ENCODE measurements at regions not wholly inside any gene's neighbourhood (a gene's known extent, or its start where the extent isn't known, plus 50 kb on each side); places are given as distances from the start of the nearest gene placed in this dataset.

DNA sequence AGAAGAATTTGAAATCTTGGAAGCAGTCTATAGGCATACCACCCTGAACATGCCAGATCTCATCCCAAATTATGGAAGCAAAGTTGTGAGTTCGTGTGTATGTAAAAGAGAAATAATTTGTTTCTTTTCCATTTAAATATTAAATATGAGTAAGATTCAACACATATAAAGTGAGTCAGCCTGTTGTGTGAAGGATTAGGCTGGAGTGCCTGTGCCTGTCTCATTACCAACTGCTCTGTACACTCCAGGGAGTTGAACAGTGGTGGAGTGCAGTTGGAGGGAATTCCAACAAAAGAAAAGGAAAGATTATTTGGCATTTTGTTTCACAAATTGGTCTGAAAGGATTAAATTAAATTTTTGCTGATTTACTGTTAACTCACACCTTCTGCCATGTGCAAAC lies 435.6 kb downstream of the FAT4 start:
- Histone ChIP-seq H3K27ac (no peak overlapping the region), H3K4me3 (no peak overlapping the region), H3K9me3 (no peaks in the 10 kb centered on the region), H3K4me1 (no peaks in the 10 kb centered on the region), H3K36me3 (no peaks in the 10 kb centered on the region), H3K27me3 (no peaks in the 10 kb centered on the region)
- no peak for ATAC-seq
- WGBS, 2 donors (ENCODE audit: low coverage in 1 of 2): 79 to 85% methylated on average over 1 of the region's 1 CpG
- TF ChIP-seq, protein P1, sequence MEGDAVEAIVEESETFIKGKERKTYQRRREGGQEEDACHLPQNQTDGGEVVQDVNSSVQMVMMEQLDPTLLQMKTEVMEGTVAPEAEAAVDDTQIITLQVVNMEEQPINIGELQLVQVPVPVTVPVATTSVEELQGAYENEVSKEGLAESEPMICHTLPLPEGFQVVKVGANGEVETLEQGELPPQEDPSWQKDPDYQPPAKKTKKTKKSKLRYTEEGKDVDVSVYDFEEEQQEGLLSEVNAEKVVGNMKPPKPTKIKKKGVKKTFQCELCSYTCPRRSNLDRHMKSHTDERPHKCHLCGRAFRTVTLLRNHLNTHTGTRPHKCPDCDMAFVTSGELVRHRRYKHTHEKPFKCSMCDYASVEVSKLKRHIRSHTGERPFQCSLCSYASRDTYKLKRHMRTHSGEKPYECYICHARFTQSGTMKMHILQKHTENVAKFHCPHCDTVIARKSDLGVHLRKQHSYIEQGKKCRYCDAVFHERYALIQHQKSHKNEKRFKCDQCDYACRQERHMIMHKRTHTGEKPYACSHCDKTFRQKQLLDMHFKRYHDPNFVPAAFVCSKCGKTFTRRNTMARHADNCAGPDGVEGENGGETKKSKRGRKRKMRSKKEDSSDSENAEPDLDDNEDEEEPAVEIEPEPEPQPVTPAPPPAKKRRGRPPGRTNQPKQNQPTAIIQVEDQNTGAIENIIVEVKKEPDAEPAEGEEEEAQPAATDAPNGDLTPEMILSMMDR (IDR thresholded peaks at IDR 0.05): no peak
- TF ChIP-seq POLR2AphosphoS5 (IDR thresholded peaks at IDR 0.05): no peak

DNA sequence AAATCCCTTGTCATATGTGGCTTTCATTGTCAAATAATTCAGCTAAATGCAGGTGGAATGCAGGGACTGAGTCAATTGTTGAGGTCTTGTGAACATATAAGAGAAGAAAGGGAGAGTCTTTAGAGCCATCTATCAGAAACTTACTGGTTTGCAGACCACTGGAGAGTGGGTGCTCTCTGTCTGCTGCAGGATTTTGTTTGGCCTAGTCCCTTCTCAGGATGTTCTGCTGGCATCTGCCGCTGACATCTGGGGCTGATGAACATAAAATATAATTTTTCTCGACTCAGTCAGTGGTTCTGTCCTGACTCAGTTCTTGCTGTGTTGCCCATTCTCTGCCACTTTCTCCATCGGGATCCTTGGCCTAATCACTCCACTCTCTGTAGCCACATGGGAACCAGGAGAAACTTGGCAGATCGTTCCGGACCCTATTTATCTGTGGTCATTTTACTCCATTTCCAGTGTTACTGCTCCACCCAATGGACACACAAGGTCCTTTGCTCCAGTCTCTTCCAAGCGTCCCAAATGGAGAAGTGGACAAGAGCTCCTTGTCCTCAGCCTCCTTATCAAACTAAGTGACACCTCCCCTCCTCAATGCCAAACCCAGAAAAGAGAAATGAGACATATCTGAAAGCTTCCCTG lies 436.2 kb downstream of the FAT4 start:
- no peaks in the 10 kb centered on the region for H3K27me3 ChIP-seq
- H3K4me3 ChIP-seq: no peak overlapping the region
- no peak overlapping the region for H3K27ac ChIP-seq
- ATAC-seq: peak; percentile 34
- H3K36me3 ChIP-seq: no peaks in the 10 kb centered on the region
- no peaks in the 10 kb centered on the region for H3K4me1 ChIP-seq
- WGBS, 2 donors (ENCODE audit: low coverage in 1 of 2): 24 to 43% methylated on average over 4 of the region's 6 CpGs
- TF ChIP-seq, protein P1 (IDR thresholded peaks at IDR 0.05): peak in 1 of 4 experiments; percentile 40
- TF ChIP-seq POLR2A (IDR thresholded peaks at IDR 0.05): no peak
- H3K9me3 ChIP-seq: no peaks in the 10 kb centered on the region

DNA sequence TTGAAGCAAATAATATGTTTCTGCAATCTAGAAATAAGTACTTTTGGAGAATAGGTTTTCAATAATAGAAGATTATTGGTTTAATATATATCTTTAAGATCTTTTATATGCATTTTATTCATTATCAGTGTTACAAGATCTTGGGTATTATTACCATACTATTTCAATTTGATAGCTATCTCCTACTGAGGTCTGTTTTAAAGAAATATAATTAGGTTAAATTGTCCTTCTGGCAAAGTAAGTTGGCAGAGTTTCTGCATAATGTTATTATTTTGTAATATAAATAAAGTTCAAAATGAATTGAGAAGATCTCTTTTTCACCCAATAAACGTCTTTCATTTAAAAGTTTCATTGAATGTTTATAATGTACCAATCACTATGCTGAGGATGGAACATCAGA lies 443.7 kb downstream of the FAT4 start:
- Histone ChIP-seq H3K27me3 (no peaks in the 10 kb centered on the region), H3K4me1 (no peaks in the 10 kb centered on the region), H3K9me3 (no peaks in the 10 kb centered on the region), H3K36me3 (no peaks in the 10 kb centered on the region), H3K4me3 (no peak overlapping the region), H3K27ac (no peak overlapping the region)
- no peak for ATAC-seq
- 15 to 36% methylated on average over 1 of the region's 1 CpG for WGBS, 2 donors (ENCODE audit: low coverage in 1 of 2)
- TF ChIP-seq EP300 (IDR thresholded peaks at IDR 0.05) (no peak), POLR2A (IDR thresholded peaks at IDR 0.05) (no peak), POLR2AphosphoS5 (IDR thresholded peaks at IDR 0.05) (no peak)
- TF ChIP-seq, protein P1 (IDR thresholded peaks at IDR 0.05): no peak

DNA sequence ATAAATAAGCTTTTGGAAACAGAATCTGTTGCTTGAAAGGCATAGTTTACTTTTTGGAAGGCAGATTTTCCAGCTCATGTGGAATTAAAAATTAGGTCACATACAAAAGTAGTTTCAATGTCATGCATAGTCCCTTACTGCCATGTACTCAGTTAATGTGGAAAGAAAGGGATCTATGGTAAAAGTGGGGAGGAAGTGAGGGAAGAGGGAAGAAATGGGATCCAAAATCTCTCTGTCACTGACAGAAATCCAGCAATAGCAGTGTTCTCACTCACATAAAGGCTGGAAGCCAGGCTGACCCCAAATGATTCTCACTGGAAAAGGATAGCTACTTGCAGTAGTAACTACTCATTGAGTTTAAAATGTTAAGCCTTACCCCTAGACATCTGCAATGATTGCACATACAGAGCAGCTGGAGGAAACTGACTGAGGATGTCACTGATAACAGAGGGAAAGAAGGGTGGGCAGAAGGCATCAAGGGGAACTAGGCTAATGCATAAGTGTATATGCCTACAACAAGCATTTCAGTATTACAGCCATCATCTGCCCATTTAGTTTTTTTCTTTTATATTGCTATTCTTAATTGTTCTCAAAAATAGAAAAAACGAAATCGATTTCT lies 445.6 kb downstream of the FAT4 start:
- TF ChIP-seq, protein P1 (IDR thresholded peaks at IDR 0.05): no peak
- TF ChIP-seq EP300 (IDR thresholded peaks at IDR 0.05): no peak
- no peak for TF ChIP-seq POLR2A (IDR thresholded peaks at IDR 0.05)
- no peak for TF ChIP-seq POLR2AphosphoS5 (IDR thresholded peaks at IDR 0.05)
- Histone ChIP-seq H3K27ac (no peak overlapping the region), H3K27me3 (no peaks in the 10 kb centered on the region), H3K36me3 (no peaks in the 10 kb centered on the region), H3K4me3 (no peak overlapping the region), H3K9me3 (no peaks in the 10 kb centered on the region), H3K4me1 (no peaks in the 10 kb centered on the region)
- no peak for ATAC-seq
- 60 to 83% methylated on average over 2 of the region's 2 CpGs for WGBS, 2 donors (ENCODE audit: low coverage in 1 of 2)

DNA sequence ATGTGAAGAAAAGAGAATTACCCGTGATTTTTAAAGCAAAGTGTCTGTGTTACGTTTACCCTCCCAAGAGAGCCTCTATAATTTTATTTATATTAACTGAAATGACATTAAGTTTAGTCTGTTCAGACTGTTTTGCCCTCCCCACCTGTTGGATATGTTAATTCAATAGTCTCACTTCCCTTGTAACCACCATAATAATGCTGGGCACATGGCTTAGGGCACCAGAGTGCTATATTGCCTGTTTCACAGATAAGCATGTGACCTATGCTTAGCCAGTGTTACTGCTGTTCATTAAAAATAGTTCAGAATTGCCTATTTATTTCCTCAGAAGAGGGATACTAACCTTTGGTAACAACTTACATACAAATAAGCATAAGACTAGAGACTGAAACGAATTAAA lies 446.2 kb downstream of the FAT4 start:
- no peak overlapping the region for H3K27ac ChIP-seq
- no peaks in the 10 kb centered on the region for H3K4me1 ChIP-seq
- H3K9me3 ChIP-seq: no peaks in the 10 kb centered on the region
- no peak for ATAC-seq
- H3K36me3 ChIP-seq: no peaks in the 10 kb centered on the region
- H3K27me3 ChIP-seq: no peaks in the 10 kb centered on the region
- no peak overlapping the region for H3K4me3 ChIP-seq
- TF ChIP-seq, protein P1 (IDR thresholded peaks at IDR 0.05): no peak
- no peak for TF ChIP-seq POLR2A (IDR thresholded peaks at IDR 0.05)
- TF ChIP-seq EP300 (IDR thresholded peaks at IDR 0.05): no peak
- TF ChIP-seq POLR2AphosphoS5 (IDR thresholded peaks at IDR 0.05): no peak
- WGBS, 2 donors (ENCODE audit: low coverage in 1 of 2): 78% methylated on average over 3 of the region's 3 CpGs
